AG04450 (cell line): ENCODE measurements at regions not wholly inside any gene's neighbourhood (a gene's known extent, or its start where the extent isn't known, plus 50 kb on each side); places are given as distances from the start of the nearest gene placed in this dataset.

ENCODE experiments used
- CTCF ChIA-PET: fragments of 300-600, 350-600 bp; formaldehyde crosslinking; extraction: SDS; loops from one replicate; lab custom pipeline; 2022; ENCODE audit warnings: antibody characterized with exemption, inconsistent platforms; lab: Charles Lee
- POLR2A ChIA-PET: fragments of 350-600 bp; formaldehyde crosslinking; extraction: SDS; loops from one replicate; lab custom pipeline; 2021; ENCODE audit warnings: antibody characterized with exemption, inconsistent platforms; lab: Yijun Ruan, JAX
- DNase-seq: peaks from one replicate; pipeline ENCODE4 v3.0.0-alpha.2; 2011; ENCODE audit warnings: low read depth, low spot score
- H3K27ac ChIP-seq: one replicate; pipeline ENCODE4 v1.5.1; 2012; ENCODE audit warnings: low read depth, low read length, control low read depth
- H3K27me3 ChIP-seq: one replicate; pipeline ENCODE4 v1.6.0; 2012; ENCODE audit warnings: low read length; ENCODE audit not compliant: control insufficient read depth, insufficient read depth
- H3K4me3 ChIP-seq: 2 replicates; pipeline ENCODE4 v1.5.1; 2011; ENCODE audit warnings: mild to moderate bottlenecking, low read depth, low read length, control low read depth
- H3K9me3 ChIP-seq: 2 replicates; pipeline ENCODE4 v1.5.1; 2012; ENCODE audit warnings: low read length; ENCODE audit not compliant: control insufficient read depth, insufficient read depth
- TF ChIP-seq, protein P1 (sequence below): IDR thresholded peaks from 2 replicates; pipeline ENCODE4 v1.5.1; 2011; ENCODE audit warnings: low read depth, low read length, control low read depth, inconsistent platforms

DNA sequence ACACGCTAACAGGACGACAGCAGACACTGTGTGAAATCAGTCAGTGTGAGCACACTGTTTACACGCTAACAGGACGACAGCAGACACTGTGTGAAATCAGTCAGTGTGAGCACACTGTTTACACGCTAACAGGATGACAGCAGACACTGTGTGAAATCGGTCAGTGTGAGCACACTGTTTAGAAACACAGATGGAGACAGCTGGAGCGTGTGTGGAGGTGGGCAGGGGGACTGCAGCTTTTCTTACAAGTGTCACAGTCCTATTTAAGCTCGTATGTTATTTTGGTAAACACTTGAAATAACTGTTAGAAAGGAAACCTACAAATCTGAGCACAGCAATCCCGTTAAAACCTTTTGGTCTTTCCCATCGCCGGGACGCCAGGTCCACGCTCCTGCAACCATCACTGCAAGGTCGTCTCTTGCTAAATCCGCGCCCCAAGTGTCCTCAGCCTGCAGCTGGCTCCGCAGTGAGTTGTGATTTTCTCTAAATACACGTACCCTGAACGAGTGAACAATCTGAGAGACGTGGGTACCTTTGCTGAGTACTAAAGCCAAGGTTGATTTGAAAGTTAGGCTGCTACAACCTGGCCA, 58.9 kb upstream of the CTDP1 start:
- no peak for DNase-seq
- POLR2A ChIA-PET: no interaction called here
- TF ChIP-seq, protein P1, sequence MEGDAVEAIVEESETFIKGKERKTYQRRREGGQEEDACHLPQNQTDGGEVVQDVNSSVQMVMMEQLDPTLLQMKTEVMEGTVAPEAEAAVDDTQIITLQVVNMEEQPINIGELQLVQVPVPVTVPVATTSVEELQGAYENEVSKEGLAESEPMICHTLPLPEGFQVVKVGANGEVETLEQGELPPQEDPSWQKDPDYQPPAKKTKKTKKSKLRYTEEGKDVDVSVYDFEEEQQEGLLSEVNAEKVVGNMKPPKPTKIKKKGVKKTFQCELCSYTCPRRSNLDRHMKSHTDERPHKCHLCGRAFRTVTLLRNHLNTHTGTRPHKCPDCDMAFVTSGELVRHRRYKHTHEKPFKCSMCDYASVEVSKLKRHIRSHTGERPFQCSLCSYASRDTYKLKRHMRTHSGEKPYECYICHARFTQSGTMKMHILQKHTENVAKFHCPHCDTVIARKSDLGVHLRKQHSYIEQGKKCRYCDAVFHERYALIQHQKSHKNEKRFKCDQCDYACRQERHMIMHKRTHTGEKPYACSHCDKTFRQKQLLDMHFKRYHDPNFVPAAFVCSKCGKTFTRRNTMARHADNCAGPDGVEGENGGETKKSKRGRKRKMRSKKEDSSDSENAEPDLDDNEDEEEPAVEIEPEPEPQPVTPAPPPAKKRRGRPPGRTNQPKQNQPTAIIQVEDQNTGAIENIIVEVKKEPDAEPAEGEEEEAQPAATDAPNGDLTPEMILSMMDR: no peak

DNA sequence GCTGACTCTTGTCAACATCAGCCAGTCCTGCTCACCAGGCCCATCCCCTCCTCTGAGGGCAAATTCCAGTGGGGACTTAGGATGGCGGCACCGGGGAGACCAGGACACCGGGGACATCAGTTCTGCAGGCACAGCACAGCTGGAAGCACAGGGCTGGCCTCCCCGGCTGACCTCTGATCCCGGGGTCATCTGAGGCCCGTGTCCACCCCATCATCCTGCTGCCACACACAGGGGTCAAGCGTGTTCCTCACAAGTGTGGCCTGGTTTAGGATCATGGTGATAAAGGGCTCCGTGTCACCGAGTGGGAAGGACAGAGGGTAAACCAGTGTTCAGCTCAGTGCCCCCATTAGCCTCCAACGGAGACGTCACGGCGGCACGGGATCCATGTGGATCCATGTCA, 58.1 kb upstream of the CTDP1 start:
- Histone ChIP-seq H3K9me3 (peaks cover 8% of the 10 kb centered on the region; the same call in 1 of the 2 replicates), H3K27me3 (peaks cover 24% of the 10 kb centered on the region), H3K4me3 (no peak overlapping the region), H3K27ac (no peak overlapping the region)
- ChIA-PET POLR2A (no interaction called here), CTCF (no interaction called here)
- TF ChIP-seq, protein P1: no peak
- DNase-seq: no peak

More for the DNA sequence above, 58.9 kb upstream of the CTDP1 start:
- Histone ChIP-seq H3K27me3 (peaks cover 16% of the 10 kb centered on the region), H3K9me3 (peaks cover 8% of the 10 kb centered on the region; the same call in 1 of the 2 replicates), H3K4me3 (no peak overlapping the region), H3K27ac (no peak overlapping the region)
- CTCF ChIA-PET: no interaction called here

DNA sequence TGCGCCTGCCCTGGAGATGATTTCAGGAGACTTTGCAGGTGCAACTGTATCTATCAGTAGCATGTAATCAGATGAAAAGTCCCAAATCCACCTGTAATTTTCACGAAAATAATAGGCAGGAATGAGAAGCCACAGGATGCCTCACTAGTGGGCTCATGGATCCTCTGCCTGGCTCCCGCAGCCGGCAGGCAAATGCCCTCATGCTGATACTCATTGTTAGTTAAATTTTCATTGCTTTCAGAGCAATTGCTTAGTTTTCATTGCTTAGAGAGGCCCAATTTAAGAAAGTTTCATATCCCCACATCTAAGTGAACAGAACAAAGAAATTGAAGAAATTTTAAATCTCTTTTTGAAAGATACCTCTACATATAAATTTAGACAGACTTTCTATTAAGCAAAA, 57.6 kb upstream of the CTDP1 start:
- TF ChIP-seq, protein P1: no peak
- CTCF ChIA-PET: no interaction called here
- Histone ChIP-seq H3K27me3 (peaks cover 26% of the 10 kb centered on the region), H3K27ac (no peak overlapping the region), H3K9me3 (peaks cover 8% of the 10 kb centered on the region; the same call in 1 of the 2 replicates), H3K4me3 (no peak overlapping the region)
- DNase-seq: no peak
- POLR2A ChIA-PET: no interaction called here

DNA sequence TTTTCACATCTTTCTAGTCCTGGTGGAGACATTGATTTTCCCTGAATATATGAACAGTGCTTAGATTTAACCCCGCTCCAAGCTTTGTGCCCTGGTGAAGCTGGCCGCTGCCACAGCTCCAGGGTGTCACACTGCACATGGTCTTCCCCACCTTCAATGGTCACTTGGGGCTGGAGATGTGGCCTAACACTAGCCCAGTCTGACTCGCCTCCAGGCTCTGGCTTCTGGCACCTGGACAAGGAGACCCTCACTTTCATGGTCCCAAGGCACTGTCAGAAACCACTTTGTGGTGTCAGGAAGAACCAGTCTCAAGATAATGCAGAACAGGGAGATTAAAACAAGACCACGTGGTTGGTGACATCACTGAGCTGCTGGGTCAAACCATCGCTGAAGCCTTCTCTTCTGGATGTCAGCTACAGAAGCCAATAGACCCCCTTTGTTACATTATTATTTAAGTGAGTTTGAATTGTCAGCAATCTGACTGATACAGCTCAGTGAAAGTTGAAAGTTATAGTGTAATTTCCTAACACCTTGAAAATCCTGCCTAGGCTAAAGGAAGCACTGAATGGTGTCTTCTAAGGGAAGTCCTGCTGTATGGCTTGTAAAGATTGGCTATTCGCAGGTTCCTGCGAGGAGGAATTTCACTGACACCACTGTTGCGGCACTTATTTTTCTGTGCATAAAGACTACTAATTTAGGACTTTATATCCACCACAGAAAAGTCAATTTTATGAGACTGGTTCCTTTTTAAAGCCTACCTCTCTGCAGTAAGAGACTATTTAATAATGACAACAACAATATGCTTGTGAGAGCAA, 55.0 kb upstream of the CTDP1 start:
- TF ChIP-seq, protein P1: no peak
- Histone ChIP-seq H3K9me3 (no peaks in the 10 kb centered on the region; the same call in 1 of the 2 replicates), H3K27ac (no peak overlapping the region), H3K27me3 (peaks cover 44% of the 10 kb centered on the region), H3K4me3 (no peak overlapping the region)
- ChIA-PET CTCF (no interaction called here), POLR2A (no interaction called here)
- no peak for DNase-seq
